ENCODE measurements at regions not wholly inside any gene's neighbourhood (a gene's known extent, or its start where the extent isn't known, plus 50 kb on each side); places are given as distances from the start of the nearest gene placed in this dataset.

- DNase-seq (ENCODE audit: low spot score), result no peak
- in situ Hi-C loops (cut with MboI; ENCODE audit: low sequenced_read_pairs, unreplicated experiment), result no loop called here
- TF ChIP-seq CTCF (IDR thresholded peaks at IDR 0.05; ENCODE audit: borderline replicate concordance, control extremely low read depth, extremely low read depth, insufficient read depth, missing control alignments), result no peak
Observed at GRCh38 chr18:45290364-45290763, 324.9 kb upstream of the SLC14A2 start.

- DNase-seq (ENCODE audit: low spot score), result no peak
- in situ Hi-C loops (cut with MboI; ENCODE audit: low sequenced_read_pairs, unreplicated experiment), result no loop called here
- TF ChIP-seq CTCF (IDR thresholded peaks at IDR 0.05; ENCODE audit: borderline replicate concordance, control extremely low read depth, extremely low read depth, insufficient read depth, missing control alignments), result no peak
Observed at GRCh38 chr18:45291621-45292615, 323.4 kb upstream of the SLC14A2 start.

GRCh38 chr18:45295388-45295787 is 319.9 kb upstream of the SLC14A2 start:
- no peak for TF ChIP-seq CTCF (IDR thresholded peaks at IDR 0.05; ENCODE audit: borderline replicate concordance, control extremely low read depth, extremely low read depth, insufficient read depth, missing control alignments)
- in situ Hi-C loops (cut with MboI; ENCODE audit: low sequenced_read_pairs, unreplicated experiment), result no loop called here

GRCh38 chr18:45298986-45299385 is 316.3 kb upstream of the SLC14A2 start:
- no peak for TF ChIP-seq CTCF (IDR thresholded peaks at IDR 0.05; ENCODE audit: borderline replicate concordance, control extremely low read depth, extremely low read depth, insufficient read depth, missing control alignments)
- in situ Hi-C loops (cut with MboI; ENCODE audit: low sequenced_read_pairs, unreplicated experiment), result no loop called here
- DNase-seq (ENCODE audit: low spot score), result no peak

More at GRCh38 chr18:45295388-45295787, 319.9 kb upstream of the SLC14A2 start:
- no peak for DNase-seq (ENCODE audit: low spot score)

- in situ Hi-C loops (cut with MboI; ENCODE audit: low sequenced_read_pairs, unreplicated experiment), result no loop called here
- TF ChIP-seq CTCF (IDR thresholded peaks at IDR 0.05; ENCODE audit: borderline replicate concordance, control extremely low read depth, extremely low read depth, insufficient read depth, missing control alignments), result no peak
- DNase-seq (ENCODE audit: low spot score), result no peak
Observed at GRCh38 chr18:45303026-45303425, 312.2 kb upstream of the SLC14A2 start.

GRCh38 chr18:45304558-45304957 is 310.7 kb upstream of the SLC14A2 start:
- no peak for DNase-seq (ENCODE audit: low spot score)
- no peak for TF ChIP-seq CTCF (IDR thresholded peaks at IDR 0.05; ENCODE audit: borderline replicate concordance, control extremely low read depth, extremely low read depth, insufficient read depth, missing control alignments)
- in situ Hi-C loops (cut with MboI; ENCODE audit: low sequenced_read_pairs, unreplicated experiment), result no loop called here
